ENCODE measurements at regions not wholly inside any gene's neighbourhood (a gene's known extent, or its start where the extent isn't known, plus 50 kb on each side); places are given as distances from the start of the nearest gene placed in this dataset.

DNA sequence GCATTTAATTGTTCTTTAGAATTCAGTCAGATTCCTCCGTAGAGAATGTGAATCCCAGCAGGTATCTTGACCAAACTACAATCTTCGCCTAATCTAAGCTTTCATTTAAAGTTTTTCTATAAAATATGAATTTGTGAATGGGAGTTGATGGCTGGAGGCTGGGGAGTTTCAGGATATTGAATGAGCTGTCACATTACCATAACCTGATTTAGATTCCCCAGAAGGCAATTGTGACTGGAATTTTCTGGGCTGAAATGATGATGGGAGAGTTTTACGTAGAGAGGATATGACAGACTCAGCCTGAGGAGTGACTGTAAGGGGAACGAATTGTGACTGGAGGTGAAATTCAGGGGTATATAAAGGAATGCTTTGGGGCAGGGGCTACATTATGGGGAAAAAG is 411.7 kb upstream of the FZD8 start:
- TF ChIP-seq EZH2 (IDR thresholded peaks at IDR 0.05; ENCODE audit: low read length, missing control alignments), result no peak
- TF ChIP-seq, protein P1, sequence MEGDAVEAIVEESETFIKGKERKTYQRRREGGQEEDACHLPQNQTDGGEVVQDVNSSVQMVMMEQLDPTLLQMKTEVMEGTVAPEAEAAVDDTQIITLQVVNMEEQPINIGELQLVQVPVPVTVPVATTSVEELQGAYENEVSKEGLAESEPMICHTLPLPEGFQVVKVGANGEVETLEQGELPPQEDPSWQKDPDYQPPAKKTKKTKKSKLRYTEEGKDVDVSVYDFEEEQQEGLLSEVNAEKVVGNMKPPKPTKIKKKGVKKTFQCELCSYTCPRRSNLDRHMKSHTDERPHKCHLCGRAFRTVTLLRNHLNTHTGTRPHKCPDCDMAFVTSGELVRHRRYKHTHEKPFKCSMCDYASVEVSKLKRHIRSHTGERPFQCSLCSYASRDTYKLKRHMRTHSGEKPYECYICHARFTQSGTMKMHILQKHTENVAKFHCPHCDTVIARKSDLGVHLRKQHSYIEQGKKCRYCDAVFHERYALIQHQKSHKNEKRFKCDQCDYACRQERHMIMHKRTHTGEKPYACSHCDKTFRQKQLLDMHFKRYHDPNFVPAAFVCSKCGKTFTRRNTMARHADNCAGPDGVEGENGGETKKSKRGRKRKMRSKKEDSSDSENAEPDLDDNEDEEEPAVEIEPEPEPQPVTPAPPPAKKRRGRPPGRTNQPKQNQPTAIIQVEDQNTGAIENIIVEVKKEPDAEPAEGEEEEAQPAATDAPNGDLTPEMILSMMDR (conservative IDR thresholded peaks at IDR 0.05 in 1 of 2, IDR thresholded peaks at IDR 0.05 in 1 of 2; ENCODE audit: low read depth in 1 of 2, low read length in 2 of 2), result no peak
- Histone ChIP-seq H3K27ac (ENCODE audit: insufficient read depth, low read length) (no peak overlapping the region), H2AFZ (ENCODE audit: low read length) (no peak overlapping the region)

DNA sequence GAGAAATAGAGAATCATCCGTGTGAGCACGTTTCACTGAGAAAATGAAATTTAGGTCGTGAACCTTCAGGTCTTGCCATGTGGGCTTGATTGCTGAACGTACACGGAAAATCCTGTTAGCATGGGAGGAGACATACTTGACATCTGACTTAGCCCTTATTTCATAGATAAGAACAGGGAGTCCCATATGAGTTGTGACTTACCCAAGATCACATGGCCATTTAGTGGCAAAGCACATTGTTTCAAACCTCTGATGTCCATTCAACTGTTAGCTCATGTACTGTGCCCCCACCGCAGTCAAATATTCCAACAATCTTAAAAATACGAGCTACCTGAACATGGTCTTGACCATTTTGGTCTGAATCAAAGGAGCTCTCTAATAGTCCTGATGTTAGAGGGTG is 411.2 kb upstream of the FZD8 start:
- H2AFZ ChIP-seq (ENCODE audit: low read length), result no peak overlapping the region
- H3K79me2 ChIP-seq (ENCODE audit: control insufficient read depth, insufficient read depth, low read length), result no peaks in the 10 kb centered on the region
- H4K20me1 ChIP-seq (ENCODE audit: control insufficient read depth, extremely low read depth, insufficient read depth, low read length), result no peaks in the 10 kb centered on the region
- no peak for TF ChIP-seq EZH2 (IDR thresholded peaks at IDR 0.05; ENCODE audit: low read length, missing control alignments)
- TF ChIP-seq, protein P1 (conservative IDR thresholded peaks at IDR 0.05 in 1 of 2, IDR thresholded peaks at IDR 0.05 in 1 of 2; ENCODE audit: low read depth in 1 of 2, low read length in 2 of 2), result no peak
- H3K4me1 ChIP-seq (ENCODE audit: control insufficient read depth, extremely low read depth, insufficient read depth, low read length), result no peaks in the 10 kb centered on the region
- no peaks in the 10 kb centered on the region for H3K9me3 ChIP-seq (ENCODE audit: control insufficient read depth, insufficient read depth, low read depth, low read length)
- no peaks in the 10 kb centered on the region for H3K36me3 ChIP-seq (ENCODE audit: control insufficient read depth, insufficient read depth, low read length)
- H3K4me2 ChIP-seq (ENCODE audit: extremely low read depth, insufficient read depth, low read length), result no peak overlapping the region
- no peak overlapping the region for H3K9ac ChIP-seq (ENCODE audit: insufficient read depth, low read length)
- no peaks in the 10 kb centered on the region for H3K27me3 ChIP-seq (ENCODE audit: control insufficient read depth, insufficient read depth, low read length)
- H3K27ac ChIP-seq (ENCODE audit: insufficient read depth, low read length), result no peak overlapping the region
- H3K4me3 ChIP-seq (replicated peaks in 1 of 4; ENCODE audit: control extremely low read depth in 1 of 4, insufficient read depth in 1 of 4, low read depth in 3 of 4, low read length in 4 of 4), result no peak overlapping the region
- no peak for DNase-seq (ENCODE audit: low read depth in 2 of 2)

More for the DNA sequence above, 411.7 kb upstream of the FZD8 start:
- Histone ChIP-seq H3K9me3 (ENCODE audit: control insufficient read depth, insufficient read depth, low read depth, low read length) (no peaks in the 10 kb centered on the region), H3K36me3 (ENCODE audit: control insufficient read depth, insufficient read depth, low read length) (no peaks in the 10 kb centered on the region), H4K20me1 (ENCODE audit: control insufficient read depth, extremely low read depth, insufficient read depth, low read length) (no peaks in the 10 kb centered on the region), H3K79me2 (ENCODE audit: control insufficient read depth, insufficient read depth, low read length) (no peaks in the 10 kb centered on the region), H3K4me2 (ENCODE audit: extremely low read depth, insufficient read depth, low read length) (no peak overlapping the region), H3K4me1 (ENCODE audit: control insufficient read depth, extremely low read depth, insufficient read depth, low read length) (no peaks in the 10 kb centered on the region), H3K4me3 (replicated peaks in 1 of 4; ENCODE audit: control extremely low read depth in 1 of 4, insufficient read depth in 1 of 4, low read depth in 3 of 4, low read length in 4 of 4) (no peak overlapping the region), H3K27me3 (ENCODE audit: control insufficient read depth, insufficient read depth, low read length) (no peaks in the 10 kb centered on the region), H3K9ac (ENCODE audit: insufficient read depth, low read length) (no peak overlapping the region)
- DNase-seq (ENCODE audit: low read depth in 2 of 2), result no peak

DNA sequence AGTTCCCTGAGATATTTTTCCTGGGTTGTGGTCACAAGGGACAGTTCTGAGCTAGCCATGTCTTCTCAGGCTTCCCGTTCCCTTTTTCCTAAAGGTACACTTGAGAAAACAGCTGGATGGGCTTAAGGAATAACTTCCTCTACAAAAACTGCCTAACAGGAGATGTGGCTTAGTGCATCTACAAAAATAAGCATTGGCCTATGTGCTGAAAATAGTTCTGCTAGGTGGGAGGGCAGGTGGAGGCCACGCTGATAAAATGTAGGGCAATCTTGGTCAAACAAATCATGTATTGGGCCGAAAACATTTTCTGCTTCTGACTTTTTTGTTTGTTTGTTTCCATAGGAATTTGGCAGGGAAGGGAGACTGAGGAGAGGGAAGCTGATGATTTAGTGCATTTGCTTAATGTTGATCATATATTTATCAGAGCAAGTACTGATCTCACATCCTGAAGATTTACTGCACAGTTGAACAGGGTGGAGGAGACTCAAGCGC is 409.4 kb upstream of the FZD8 start:
- no peak for DNase-seq (ENCODE audit: low read depth in 2 of 2)
- Histone ChIP-seq H2AFZ (ENCODE audit: low read length) (no peak overlapping the region), H3K4me2 (ENCODE audit: extremely low read depth, insufficient read depth, low read length) (no peak overlapping the region), H3K27me3 (ENCODE audit: control insufficient read depth, insufficient read depth, low read length) (no peaks in the 10 kb centered on the region), H3K4me3 (replicated peaks in 1 of 4; ENCODE audit: control extremely low read depth in 1 of 4, insufficient read depth in 1 of 4, low read depth in 3 of 4, low read length in 4 of 4) (no peak overlapping the region), H4K20me1 (ENCODE audit: control insufficient read depth, extremely low read depth, insufficient read depth, low read length) (no peaks in the 10 kb centered on the region), H3K79me2 (ENCODE audit: control insufficient read depth, insufficient read depth, low read length) (no peaks in the 10 kb centered on the region), H3K4me1 (ENCODE audit: control insufficient read depth, extremely low read depth, insufficient read depth, low read length) (no peaks in the 10 kb centered on the region), H3K27ac (ENCODE audit: insufficient read depth, low read length) (no peak overlapping the region), H3K9ac (ENCODE audit: insufficient read depth, low read length) (no peak overlapping the region), H3K9me3 (ENCODE audit: control insufficient read depth, insufficient read depth, low read depth, low read length) (no peaks in the 10 kb centered on the region), H3K36me3 (ENCODE audit: control insufficient read depth, insufficient read depth, low read length) (no peaks in the 10 kb centered on the region)
- TF ChIP-seq, protein P1 (conservative IDR thresholded peaks at IDR 0.05 in 1 of 2, IDR thresholded peaks at IDR 0.05 in 1 of 2; ENCODE audit: low read depth in 1 of 2, low read length in 2 of 2), result no peak
- no peak for TF ChIP-seq EZH2 (IDR thresholded peaks at IDR 0.05; ENCODE audit: low read length, missing control alignments)

Measured in fibroblast of lung (primary cell).